ENCODE measurements at regions not wholly inside any gene's neighbourhood (a gene's known extent, or its start where the extent isn't known, plus 50 kb on each side); places are given as distances from the start of the nearest gene placed in this dataset.

DNA sequence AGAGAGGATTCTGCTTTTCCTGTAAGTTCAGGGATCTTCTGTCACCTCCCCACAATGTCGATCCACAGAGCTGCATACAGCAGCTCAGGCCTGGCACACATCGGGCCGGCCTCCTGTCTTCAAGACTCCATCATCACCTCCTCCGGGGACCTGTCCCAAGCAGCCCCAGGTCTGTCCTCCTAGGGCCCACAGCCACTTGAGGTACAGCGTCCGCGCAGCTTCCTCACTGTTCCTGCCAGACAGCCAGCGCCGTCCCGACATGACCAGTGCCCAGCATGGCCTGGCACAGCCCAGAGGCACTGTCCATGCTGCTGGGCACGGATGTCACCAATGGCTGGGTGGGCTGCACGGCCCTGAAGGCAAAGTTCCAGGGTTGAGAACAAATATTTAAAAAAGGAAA lies 101.6 kb downstream of the DLL1 start:
- Mint-ChIP-seq H3K9me3 (ENCODE audit: low read depth) (peaks cover 7% of the 10 kb centered on the region), H3K36me3 (ENCODE audit: insufficient read depth) (peaks cover 3% of the 10 kb centered on the region), H3K4me1 (ENCODE audit: low read depth) (no peaks in the 10 kb centered on the region), H3K27me3 (peaks cover 8% of the 10 kb centered on the region), H3K27ac (no peak overlapping the region), H3K4me3 (ENCODE audit: low read depth) (no peak overlapping the region)
- no peak for DNase-seq (ENCODE audit: low spot score, unreplicated experiment)
- TF ChIP-seq, protein P1, sequence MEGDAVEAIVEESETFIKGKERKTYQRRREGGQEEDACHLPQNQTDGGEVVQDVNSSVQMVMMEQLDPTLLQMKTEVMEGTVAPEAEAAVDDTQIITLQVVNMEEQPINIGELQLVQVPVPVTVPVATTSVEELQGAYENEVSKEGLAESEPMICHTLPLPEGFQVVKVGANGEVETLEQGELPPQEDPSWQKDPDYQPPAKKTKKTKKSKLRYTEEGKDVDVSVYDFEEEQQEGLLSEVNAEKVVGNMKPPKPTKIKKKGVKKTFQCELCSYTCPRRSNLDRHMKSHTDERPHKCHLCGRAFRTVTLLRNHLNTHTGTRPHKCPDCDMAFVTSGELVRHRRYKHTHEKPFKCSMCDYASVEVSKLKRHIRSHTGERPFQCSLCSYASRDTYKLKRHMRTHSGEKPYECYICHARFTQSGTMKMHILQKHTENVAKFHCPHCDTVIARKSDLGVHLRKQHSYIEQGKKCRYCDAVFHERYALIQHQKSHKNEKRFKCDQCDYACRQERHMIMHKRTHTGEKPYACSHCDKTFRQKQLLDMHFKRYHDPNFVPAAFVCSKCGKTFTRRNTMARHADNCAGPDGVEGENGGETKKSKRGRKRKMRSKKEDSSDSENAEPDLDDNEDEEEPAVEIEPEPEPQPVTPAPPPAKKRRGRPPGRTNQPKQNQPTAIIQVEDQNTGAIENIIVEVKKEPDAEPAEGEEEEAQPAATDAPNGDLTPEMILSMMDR (IDR thresholded peaks at IDR 0.05; ENCODE audit: unreplicated experiment), result no peak

DNA sequence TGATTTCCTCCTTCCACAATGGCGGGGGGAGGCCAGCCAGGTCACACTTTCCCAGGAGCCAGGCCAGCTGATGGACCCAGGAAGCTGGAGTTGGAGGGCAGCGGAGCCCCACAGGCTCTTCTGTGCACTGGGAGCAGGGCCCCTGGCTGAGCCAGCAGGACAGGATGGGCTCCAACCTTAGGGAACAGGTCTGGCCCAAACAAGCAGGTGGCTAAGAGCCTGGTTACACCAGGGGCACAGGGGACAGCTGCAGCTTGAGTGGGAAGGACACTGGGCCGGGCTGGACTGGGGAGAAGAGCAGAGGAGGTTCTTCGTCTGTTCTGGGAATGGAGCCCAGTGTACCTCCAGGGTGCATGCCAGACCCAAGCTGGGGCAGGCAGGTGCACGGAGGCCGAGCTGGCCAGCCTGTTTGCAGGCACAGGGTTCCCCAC lies 102.3 kb downstream of the DLL1 start:
- peaks cover 3% of the 10 kb centered on the region for H3K9me3 Mint-ChIP-seq (ENCODE audit: low read depth)
- H3K36me3 Mint-ChIP-seq (ENCODE audit: insufficient read depth), result peaks cover under 1% of the 10 kb centered on the region
- peaks cover 8% of the 10 kb centered on the region for H3K27me3 Mint-ChIP-seq
- TF ChIP-seq, protein P1 (IDR thresholded peaks at IDR 0.05; ENCODE audit: unreplicated experiment), result no peak
- H3K27ac Mint-ChIP-seq, result no peak overlapping the region
- no peaks in the 10 kb centered on the region for H3K4me1 Mint-ChIP-seq (ENCODE audit: low read depth)
- H3K4me3 Mint-ChIP-seq (ENCODE audit: low read depth), result no peak overlapping the region
- DNase-seq (ENCODE audit: low spot score, unreplicated experiment), result no peak

DNA sequence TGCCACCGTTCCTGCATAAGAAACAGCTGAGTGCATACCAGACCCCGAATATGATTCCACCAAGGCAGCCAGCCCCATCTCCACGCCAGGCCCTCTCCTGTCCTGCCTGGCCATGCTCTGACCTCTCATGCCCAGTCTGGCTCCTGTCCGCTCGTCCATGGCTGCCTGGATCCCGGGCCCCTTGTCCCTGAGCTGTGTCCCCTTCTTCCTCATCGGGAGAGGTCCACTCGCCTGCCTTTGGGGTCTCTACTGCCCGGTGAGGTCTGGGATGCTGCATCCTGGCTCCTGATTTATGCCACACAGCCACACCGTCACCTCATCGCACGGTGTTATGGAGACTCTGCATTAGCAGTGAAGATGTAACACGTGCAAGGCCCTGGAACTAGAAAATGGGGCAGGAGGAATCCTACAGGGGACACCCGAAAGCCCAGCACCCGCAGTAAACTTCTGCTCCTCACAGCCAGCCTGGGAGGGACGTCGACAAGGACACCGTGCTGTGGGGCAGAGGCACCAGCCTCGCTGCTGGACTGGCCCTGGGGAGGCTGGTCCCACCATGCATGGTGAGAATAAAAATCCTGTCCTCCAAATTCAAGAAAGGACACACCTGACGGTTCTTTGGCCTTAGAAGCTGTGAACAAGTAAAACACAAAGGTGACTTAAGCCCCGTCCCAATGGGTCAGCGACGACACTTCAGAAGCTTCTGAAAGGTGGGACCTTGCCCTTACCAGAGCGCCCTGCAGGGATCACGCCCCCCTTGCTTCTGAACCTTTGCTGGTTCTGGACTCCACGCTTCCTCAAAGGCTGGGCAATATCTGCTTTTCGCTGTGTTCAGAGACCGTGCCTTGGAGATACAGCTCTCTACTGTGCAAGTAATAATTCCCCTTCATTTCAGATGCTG lies 103.0 kb downstream of the DLL1 start:
- Mint-ChIP-seq H3K27ac (no peak overlapping the region), H3K27me3 (peaks cover 13% of the 10 kb centered on the region), H3K4me3 (ENCODE audit: low read depth) (no peak overlapping the region), H3K9me3 (ENCODE audit: low read depth) (peaks cover 6% of the 10 kb centered on the region), H3K36me3 (ENCODE audit: insufficient read depth) (no peaks in the 10 kb centered on the region), H3K4me1 (ENCODE audit: low read depth) (no peaks in the 10 kb centered on the region)
- no peak for DNase-seq (ENCODE audit: low spot score, unreplicated experiment)
- TF ChIP-seq, protein P1 (IDR thresholded peaks at IDR 0.05; ENCODE audit: unreplicated experiment), result no peak

DNA sequence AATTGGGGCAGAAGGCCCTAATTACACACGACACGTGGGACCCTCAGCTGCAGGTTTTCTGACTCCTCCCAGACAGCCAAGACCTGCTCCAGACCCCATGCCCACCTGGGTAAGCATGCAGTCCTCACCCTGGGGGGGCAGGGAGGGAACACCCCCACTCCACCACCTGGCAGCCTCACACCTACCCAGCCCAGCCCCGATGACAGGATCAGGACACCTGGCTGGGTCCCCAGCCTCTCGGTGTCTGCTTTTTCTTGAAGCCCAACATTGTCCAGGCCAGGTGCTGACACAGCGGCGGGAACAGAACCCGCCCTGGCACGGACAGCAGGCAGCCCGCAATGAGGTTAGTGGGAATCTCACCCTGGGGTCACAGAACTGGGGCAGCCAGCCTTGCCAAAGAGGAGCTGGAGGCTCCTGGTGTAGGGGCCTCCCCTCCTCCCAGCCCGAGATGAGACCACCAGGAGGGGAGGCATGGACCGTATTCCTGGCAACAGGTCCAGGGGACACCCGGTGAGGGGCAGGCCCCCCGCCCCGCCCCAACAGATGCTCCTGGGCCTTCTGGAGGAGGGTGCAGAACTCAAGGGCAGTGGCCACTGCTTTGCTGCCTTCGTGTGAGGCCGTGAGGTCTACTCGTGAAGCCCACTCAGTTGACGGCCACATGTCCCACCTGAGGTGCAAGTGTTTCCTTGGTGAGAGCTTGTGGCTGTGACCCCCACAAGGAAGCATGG lies 103.8 kb downstream of the DLL1 start:
- no peak overlapping the region for H3K4me3 Mint-ChIP-seq (ENCODE audit: low read depth)
- H3K36me3 Mint-ChIP-seq (ENCODE audit: insufficient read depth), result no peaks in the 10 kb centered on the region
- peaks cover 6% of the 10 kb centered on the region for H3K9me3 Mint-ChIP-seq (ENCODE audit: low read depth)
- H3K4me1 Mint-ChIP-seq (ENCODE audit: low read depth), result no peaks in the 10 kb centered on the region
- peaks cover 22% of the 10 kb centered on the region for H3K27me3 Mint-ChIP-seq
- H3K27ac Mint-ChIP-seq, result no peak overlapping the region
- DNase-seq (ENCODE audit: low spot score, unreplicated experiment), result no peak
- TF ChIP-seq, protein P1 (IDR thresholded peaks at IDR 0.05; ENCODE audit: unreplicated experiment), result no peak
